GM19043 (cell line): ENCODE measurements at regions not wholly inside any gene's neighbourhood (a gene's known extent, or its start where the extent isn't known, plus 50 kb on each side); places are given as distances from the start of the nearest gene placed in this dataset.
A peak's percentile ranks its signal among the peaks of the same experiment; 100 is the strongest.
"Not testable (repeated sequence)": the region's sequence is repeated elsewhere in the genome, so short reads cannot be mapped to it uniquely, and the experiment has no call there.

Experiments
- ATAC-seq: cut with Tn5 transposase; IDR thresholded peaks from one replicate; pipeline ENCODE4 v1.9.1; 2021; ENCODE audit warnings: low read depth; ENCODE audit not compliant: unreplicated experiment

GRCh38 chr18:42298759-42299675 is 344.0 kb downstream of the PIK3C3 start:
- peak; percentile 82 for ATAC-seq

DNA sequence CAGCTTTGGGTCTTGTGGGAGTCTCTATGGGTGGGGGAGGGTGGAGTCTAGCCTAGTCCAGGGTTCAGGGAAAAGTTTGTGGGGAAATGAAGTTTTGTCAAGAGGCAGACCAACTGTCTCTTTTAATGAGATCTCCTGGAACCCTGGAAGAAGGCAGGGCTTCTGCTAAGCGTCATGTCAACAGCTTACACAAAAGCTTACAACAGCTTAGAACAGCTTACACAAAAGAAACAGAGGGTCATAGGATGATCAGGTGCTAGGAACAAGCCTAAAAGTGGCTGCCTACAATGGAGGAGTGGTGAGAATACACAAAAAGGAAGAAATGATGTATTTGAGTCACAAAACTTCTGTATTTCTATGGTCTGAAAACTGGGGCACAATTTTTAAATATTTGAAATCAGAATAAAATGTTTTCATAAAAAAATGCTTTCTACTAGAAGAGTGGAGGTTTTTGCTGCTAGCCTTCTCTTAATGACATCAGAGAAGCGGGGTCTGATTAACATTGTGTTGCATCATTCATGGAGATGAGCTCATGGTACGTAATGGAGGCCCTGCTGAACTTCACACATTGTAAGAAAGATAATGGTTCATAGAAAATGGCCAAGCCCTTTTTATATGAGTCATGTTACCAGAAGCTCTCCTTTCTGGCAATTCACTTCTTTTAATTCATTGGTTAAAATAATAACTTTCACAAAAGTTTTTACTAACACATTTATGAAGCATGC is 351.0 kb downstream of the PIK3C3 start:
- no peak for ATAC-seq

GRCh38 chr18:42306594-42306980 is 351.6 kb downstream of the PIK3C3 start:
- ATAC-seq = no peak

GRCh38 chr18:42310956-42311355 is 355.9 kb downstream of the PIK3C3 start:
- no peak for ATAC-seq

DNA sequence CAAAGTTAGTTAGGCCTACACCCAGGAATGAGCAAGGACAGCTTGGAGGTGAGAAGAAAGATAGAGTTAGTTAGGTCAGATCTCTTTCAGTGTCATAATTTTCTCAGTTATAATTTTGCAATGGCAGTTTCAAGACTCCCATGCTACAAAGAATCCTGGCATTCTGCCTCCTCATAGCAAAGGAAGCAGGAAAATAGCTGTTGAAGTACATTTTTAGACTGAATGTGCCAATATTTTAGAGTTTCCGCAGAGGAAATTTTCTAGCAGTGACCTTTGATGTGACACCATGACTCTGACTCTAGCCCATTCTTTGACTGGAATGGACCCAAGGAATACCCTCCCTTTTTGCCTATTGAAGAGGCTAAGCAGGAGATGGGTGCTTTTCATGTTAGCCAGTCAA is 371.7 kb downstream of the PIK3C3 start:
- no peak for ATAC-seq

- ATAC-seq = no peak
Observed at GRCh38 chr18:42328931-42329330, 373.9 kb downstream of the PIK3C3 start.

DNA sequence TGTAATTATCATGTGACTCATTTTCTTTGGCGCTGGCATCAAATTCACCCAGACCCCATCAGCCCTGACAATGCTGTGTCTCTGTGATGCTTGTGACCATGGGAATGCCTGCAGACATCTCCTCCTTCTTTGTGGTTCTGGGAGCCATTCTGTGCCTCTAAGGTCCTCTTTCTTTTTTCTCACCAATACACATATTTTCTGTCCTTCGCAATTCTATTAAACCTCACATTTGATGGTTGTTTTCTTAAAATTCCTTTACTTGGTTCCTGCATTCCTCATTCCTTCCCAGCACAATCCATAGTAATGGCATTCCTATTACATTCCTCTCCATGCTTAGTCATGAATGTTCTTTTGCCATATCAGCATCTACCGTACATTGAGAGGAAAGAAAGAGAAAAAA is 375.3 kb downstream of the PIK3C3 start:
- ATAC-seq = no peak

- ATAC-seq = no peak
Observed at GRCh38 chr18:42333558-42333957, 378.5 kb downstream of the PIK3C3 start.

GRCh38 chr18:42334931-42335330 is 379.9 kb downstream of the PIK3C3 start:
- ATAC-seq = no peak

DNA sequence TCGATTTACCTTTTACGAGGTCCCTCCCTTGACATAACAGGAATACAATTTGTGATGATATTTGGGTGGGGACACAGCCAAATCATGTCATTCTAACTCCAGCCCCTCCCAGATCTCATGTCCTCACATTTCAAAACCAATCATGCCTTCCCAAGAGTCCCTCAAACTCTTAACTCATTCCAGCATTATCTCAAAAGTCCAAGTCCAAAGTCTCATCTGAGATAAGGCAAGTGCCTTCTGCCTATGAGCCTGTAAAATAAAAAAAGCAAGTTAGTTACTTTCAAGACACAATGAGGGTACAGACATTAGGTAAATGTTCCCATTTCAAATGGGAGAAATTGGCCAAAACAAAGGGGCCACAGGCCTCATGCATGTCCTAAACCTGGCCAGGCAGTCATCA is 381.1 kb downstream of the PIK3C3 start:
- ATAC-seq = no peak

- ATAC-seq = not testable (repeated sequence)
Observed at GRCh38 chr18:42337337-42337736, 382.3 kb downstream of the PIK3C3 start.

DNA sequence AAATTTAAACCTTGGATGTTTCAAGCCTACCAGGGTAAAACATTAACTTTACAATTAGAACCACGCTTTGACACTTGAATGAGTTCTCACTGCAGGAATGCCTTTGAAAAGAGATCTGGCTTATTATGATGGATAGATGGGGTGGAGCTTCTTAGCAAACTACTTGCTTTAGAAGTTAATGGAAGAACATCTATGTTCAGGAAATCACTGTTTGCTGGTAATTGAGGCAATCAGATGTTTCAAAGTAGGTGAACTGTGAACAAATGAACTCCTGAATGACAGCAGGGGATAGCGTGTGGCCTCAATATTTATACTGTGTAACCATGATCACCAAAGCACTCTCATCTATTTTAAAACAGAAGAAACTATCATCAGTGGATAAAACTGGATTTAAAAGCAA is 383.6 kb downstream of the PIK3C3 start:
- no peak for ATAC-seq

DNA sequence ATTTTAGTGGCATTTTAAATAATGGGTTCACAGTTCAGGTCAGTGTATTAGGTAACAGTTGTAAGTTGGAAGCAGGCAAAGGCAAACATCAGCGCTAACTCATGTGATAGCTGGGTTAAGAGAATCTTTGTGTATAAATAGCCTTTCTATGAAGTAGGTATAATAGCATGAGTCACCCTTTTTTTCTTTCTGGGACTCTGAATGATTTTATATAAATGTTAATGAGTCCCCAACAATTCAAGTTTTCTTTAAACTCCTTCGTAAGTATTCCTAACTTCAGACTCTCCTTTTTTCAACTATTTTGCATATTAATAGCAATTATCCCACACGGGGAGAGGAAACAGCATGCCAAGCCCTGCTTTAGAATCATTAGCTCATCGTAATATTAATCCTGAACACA is 384.3 kb downstream of the PIK3C3 start:
- ATAC-seq = no peak

GRCh38 chr18:42340423-42341009 is 385.5 kb downstream of the PIK3C3 start:
- ATAC-seq = no peak

DNA sequence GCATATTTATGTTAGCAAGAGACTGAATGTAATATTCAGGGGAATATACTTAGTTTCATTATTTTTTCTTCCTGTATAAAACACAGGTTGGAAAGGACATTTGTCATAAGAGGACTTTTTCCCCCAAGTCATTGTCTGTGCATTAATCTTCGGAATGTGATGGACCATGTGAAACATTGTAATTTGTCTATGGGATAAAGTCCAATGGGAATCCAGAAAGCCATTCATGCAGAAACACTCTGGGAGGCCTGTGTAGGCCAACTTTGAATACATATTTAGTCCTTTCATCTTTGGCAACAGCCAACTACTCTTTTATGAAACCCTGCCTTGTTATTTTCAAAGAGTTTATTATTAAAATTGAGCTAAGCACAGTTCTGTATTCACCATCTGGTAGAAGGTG is 386.4 kb downstream of the PIK3C3 start:
- ATAC-seq = no peak

- ATAC-seq = no peak
Observed at GRCh38 chr18:42348722-42349121, 393.7 kb downstream of the PIK3C3 start.

DNA sequence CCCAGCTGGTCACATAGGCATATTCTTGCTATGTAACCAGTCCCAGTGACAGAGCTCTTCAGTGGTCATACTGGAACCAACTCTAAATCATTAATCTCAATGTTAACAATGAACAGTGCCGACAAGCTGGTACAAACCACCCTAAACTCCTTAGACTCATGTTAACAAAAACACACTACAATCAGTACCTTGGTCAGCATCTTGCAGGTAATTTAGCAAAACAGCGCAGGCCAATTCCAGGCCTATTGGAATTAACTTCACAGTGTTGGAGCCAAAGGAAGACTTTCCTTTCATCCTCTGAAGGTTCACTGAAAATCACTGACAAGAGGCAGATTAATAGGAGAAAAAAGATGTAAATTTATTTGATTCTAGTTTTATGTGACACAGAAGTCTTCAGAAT is 396.4 kb downstream of the PIK3C3 start:
- no peak for ATAC-seq

GRCh38 chr18:42360716-42361115 is 405.7 kb downstream of the PIK3C3 start:
- no peak for ATAC-seq

DNA sequence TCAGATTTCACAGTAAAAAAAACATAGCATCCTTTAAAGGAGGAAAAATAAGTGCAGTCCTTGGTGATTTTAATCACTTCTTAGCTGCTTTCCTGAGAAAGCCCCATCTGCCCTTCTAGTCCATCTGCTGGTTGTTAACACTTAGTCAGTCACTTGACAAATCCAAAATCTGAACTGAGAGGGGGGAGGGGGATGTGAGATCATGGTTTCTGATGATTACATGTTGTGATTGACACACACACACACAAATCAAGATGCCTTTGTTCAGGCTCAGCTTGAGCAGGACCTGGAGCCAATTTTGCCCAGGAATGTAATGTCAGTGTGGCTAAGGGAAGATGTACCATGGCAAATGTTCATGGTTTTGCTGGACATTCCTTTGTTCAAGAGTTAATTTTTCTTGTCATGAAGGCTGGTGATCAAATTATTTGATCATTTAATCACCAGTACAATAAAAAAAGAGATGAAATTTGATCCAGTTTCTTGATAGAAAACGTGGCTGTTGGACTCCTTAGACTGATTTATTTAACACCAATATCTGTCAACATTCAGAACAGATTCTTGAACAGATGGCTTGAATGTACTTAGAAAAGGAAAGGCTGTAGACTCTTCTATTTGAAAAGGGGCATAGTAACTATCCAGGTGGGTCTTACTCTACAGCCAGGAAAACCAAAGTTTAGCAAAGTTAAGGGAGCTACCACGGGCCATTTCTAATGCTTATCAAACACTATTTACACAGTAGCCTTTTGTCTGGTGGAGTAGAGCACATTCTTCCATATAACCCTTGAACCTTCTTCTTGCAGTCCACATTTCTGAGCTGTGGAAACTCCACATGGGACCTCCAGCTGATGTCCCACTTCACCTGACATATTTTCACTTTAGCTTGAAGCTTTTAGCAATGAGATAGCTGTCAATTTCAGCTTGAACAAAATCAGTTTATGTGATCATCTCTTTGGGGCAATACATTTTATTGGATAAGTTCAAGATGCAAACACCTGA is 408.7 kb downstream of the PIK3C3 start:
- ATAC-seq = no peak

- ATAC-seq = no peak
Observed at GRCh38 chr18:42364766-42365165, 409.7 kb downstream of the PIK3C3 start.
